Epithelial cell of proximal tubule (primary cell): ENCODE measurements at regions not wholly inside any gene's neighbourhood (a gene's known extent, or its start where the extent isn't known, plus 50 kb on each side); places are given as distances from the start of the nearest gene placed in this dataset.

Experiments
- DNase-seq: peaks from one replicate; pipeline ENCODE4 v3.0.0-alpha.2; 2011; ENCODE audit warnings: low read depth
- H3K4me3 ChIP-seq: 2 replicates; pipeline ENCODE4 v1.5.1; 2011; ENCODE audit warnings: low read depth, mild to moderate bottlenecking, low read length
- CTCF ChIP-seq: conservative IDR thresholded peaks from 2 replicates; pipeline ENCODE4 v1.5.1; 2012; ENCODE audit warnings: low read depth, mild to moderate bottlenecking, low read length

GRCh38 chr20:43284486-43284885 lies 94.8 kb upstream of the PTPRT start:
- DNase-seq: no peak
- H3K4me3 ChIP-seq: no peak overlapping the region
- TF ChIP-seq CTCF: no peak

- no peak for TF ChIP-seq CTCF
- H3K4me3 ChIP-seq: no peak overlapping the region
- no peak for DNase-seq
These were observed 93.4 kb upstream of the PTPRT start for GRCh38 chr20:43283126-43283525.

GRCh38 chr20:43271980-43272379 lies 82.3 kb upstream of the PTPRT start:
- no peak overlapping the region for H3K4me3 ChIP-seq
- no peak for TF ChIP-seq CTCF
- DNase-seq: no peak

DNA sequence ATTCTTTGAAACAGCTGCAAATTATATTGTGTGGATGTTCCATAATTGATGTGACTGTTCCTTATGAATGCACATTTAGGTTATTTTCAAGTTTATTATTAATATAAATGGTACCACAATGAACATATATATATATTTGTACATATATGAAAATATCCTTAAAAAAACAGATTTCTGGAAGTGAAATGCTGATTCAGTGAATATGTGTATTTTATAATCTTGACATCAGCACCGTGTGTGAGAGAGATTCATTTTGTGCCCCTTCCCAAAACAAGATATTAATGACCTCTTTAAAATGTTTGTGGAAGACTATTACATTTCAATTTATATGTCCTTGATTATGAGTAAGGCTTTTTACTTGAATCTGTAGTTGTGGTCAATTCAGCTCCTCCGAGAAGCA lies 75.7 kb upstream of the PTPRT start:
- TF ChIP-seq CTCF: no peak
- DNase-seq: no peak
- H3K4me3 ChIP-seq: no peak overlapping the region

DNA sequence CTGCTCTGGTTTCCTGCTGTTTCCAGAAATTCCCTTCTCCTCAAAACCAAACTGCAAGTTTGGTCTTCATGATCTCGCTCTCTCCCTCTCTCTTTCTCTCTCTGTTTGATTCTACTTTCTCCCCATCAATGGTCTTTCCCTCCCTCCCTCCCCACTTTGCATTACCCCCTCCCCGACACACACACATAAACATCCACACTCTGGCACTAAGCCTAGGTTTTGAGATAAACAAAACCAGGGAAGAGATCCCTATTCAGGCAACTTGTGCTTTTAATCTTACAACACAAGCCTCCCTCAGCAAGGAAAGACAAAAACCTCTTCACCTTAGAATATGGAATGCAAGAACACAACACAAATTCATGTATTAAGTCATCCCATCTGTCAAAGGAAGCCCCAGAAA lies 73.5 kb upstream of the PTPRT start:
- no peak for TF ChIP-seq CTCF
- DNase-seq: no peak
- no peak overlapping the region for H3K4me3 ChIP-seq

DNA sequence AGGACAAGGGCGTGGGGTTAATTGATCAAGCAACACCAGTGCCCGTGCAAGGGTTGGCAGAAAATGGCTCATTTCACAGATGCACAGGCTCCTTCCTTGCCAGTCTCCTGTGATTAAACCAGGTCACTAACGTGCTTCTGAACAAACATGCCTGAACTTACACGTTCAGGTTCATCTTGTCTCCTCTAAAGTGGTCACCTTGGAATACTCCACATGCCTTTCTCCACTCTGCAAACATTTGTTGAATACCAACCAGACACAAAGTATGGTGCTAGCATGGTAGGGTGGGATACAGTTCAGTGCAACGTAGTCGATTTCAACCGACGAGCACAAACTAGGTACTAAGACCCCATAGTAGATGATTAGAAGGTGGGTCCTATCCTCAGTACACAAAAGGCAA lies 72.6 kb upstream of the PTPRT start:
- no peak overlapping the region for H3K4me3 ChIP-seq
- no peak for TF ChIP-seq CTCF
- no peak for DNase-seq

GRCh38 chr20:43255877-43256276 lies 66.2 kb upstream of the PTPRT start:
- TF ChIP-seq CTCF: no peak
- no peak overlapping the region for H3K4me3 ChIP-seq
- no peak for DNase-seq
